H1 (cell line): ENCODE measurements at regions not wholly inside any gene's neighbourhood (a gene's known extent, or its start where the extent isn't known, plus 50 kb on each side); places are given as distances from the start of the nearest gene placed in this dataset.

ENCODE experiments used
- EZH2 ChIP-seq: fragments of 200-600 bp; sonication (generic); IDR thresholded peaks from 2 replicates; pipeline ENCODE4 v1.7.1; 2012; ENCODE audit warnings: low read depth, mild to moderate bottlenecking, moderate library complexity, low read length, inconsistent platforms; ENCODE audit not compliant: severe bottlenecking
- SIX5 ChIP-seq: IDR thresholded peaks from 2 replicates; pipeline ENCODE4 v1.6.1; 2011; ENCODE audit warnings: mild to moderate bottlenecking, low read depth, low read length
- SP4 ChIP-seq: IDR thresholded peaks from 2 replicates; pipeline ENCODE4 v1.6.1; 2012; ENCODE audit warnings: low read length, inconsistent platforms
- TAF1 ChIP-seq: IDR thresholded peaks from 2 replicates; pipeline ENCODE4 v1.6.1; 2011; ENCODE audit warnings: mild to moderate bottlenecking, low read depth, low read length
- TBP ChIP-seq: IDR thresholded peaks from 2 replicates; pipeline ENCODE4 v1.6.1; 2011; ENCODE audit warnings: low read depth, low read length, improper control_type of control experiment
- YY1 ChIP-seq: IDR thresholded peaks from 2 replicates; pipeline ENCODE4 v1.6.1; 2011; ENCODE audit warnings: low read depth, mild to moderate bottlenecking, low read length

DNA sequence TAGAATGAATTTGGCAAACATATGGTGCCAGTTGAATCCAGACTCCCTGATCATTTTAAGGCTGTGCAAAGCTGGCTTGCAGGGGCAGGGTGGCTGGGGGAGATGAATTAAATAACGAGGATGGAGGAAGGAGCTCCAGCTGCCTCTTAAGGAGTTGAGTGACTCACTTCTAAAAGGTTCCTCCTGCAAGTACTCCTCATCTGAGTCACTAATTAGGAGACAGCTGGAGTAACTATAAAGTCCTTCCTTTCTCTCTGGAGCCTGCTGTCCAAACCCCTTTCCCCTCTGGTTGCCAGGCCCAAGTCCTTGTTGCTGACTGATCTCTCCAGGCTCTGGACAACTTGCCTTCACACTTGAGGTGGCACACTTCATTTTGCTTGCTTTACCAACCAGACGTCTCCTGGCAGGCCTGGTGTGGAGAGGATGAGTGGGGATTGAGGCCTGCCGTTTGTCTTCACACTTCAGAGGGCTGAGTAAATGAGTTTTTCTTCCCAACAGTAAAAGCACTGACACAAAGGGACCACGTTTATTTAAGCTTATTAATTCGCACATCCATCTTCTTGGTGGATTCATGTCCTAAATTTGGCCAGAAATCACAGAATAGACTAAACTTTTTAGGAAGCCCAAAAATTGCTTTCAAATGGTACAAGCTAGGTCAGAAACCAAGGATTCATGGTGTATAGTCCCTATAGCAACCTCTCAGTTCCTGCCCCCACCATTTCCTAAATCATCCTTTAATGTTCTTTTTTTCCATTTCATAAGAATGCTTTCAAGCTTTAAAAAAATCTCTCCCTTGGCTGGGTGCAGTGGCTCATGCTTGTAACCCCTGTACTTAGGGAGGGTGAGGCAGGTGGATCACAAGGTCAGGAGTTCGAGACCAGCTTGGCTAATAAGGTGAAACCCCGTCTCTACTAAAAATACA, 90.5 kb upstream of the MYRIP start (continued):
- TF ChIP-seq EZH2 (no peak), TBP (no peak), SIX5 (no peak), SP4 (no peak), YY1 (no peak), TAF1 (no peak)
